ENCODE measurements at regions not wholly inside any gene's neighbourhood (a gene's known extent, or its start where the extent isn't known, plus 50 kb on each side); places are given as distances from the start of the nearest gene placed in this dataset.

- no peak for DNase-seq (ENCODE audit: low read depth)
Measured at GRCh38 chr5:111004291-111004690, 67.2 kb upstream of the TSLP start.

GRCh38 chr5:111010783-111011182, 60.7 kb upstream of the TSLP start:
- no peak for DNase-seq (ENCODE audit: low read depth)

- DNase-seq (ENCODE audit: low read depth), result no peak
Measured at GRCh38 chr5:111013011-111013410, 58.5 kb upstream of the TSLP start.

- DNase-seq (ENCODE audit: low read depth), result peak; percentile 28
Measured at GRCh38 chr5:111016801-111017200, 54.7 kb upstream of the TSLP start.

GRCh38 chr5:111017731-111018130, 53.8 kb upstream of the TSLP start:
- no peak for DNase-seq (ENCODE audit: low read depth)

Measured in non-pigmented ciliary epithelial cell (primary cell).